ENCODE measurements at regions not wholly inside any gene's neighbourhood (a gene's known extent, or its start where the extent isn't known, plus 50 kb on each side); places are given as distances from the start of the nearest gene placed in this dataset.

DNA sequence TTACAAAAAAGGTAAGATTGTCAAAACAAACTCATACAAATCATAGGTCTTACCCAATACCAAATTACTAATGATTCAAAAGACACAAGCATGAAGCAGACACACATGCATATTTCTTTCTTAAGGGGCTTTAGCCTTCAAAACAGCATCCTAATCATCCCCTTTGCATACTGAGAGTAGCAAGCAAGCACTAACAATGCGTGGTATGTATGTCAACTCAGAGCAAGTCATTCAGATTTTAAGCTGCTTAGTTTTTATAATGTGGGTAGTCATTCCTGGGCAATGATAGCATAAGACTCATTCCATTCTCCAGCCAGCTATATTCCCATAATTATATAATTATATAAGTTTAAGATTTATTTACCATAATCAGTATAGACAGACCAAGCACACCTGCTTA is 219.6 kb downstream of the DKK2 start:
- Histone ChIP-seq H3K27me3 (ENCODE audit: control insufficient read depth, insufficient read depth, low read length) (no peaks in the 10 kb centered on the region), H3K9me3 (ENCODE audit: control insufficient read depth, insufficient read depth, low read length) (no peaks in the 10 kb centered on the region), H3K27ac (ENCODE audit: low read depth, low read length) (no peak overlapping the region), H3K4me3 (ENCODE audit: low read depth, low read length) (no peak overlapping the region), H3K4me1 (ENCODE audit: control insufficient read depth, insufficient read depth, low read length) (no peaks in the 10 kb centered on the region), H3K36me3 (ENCODE audit: control insufficient read depth, insufficient read depth, low read length) (no peaks in the 10 kb centered on the region)
- no peak for DNase-seq (ENCODE audit: low read depth in 4 of 6, low spot score in 6 of 6)
- no CpG with 5 or more reads among the region's 1 CpG for WGBS (ENCODE audit: insufficient coverage)

DNA sequence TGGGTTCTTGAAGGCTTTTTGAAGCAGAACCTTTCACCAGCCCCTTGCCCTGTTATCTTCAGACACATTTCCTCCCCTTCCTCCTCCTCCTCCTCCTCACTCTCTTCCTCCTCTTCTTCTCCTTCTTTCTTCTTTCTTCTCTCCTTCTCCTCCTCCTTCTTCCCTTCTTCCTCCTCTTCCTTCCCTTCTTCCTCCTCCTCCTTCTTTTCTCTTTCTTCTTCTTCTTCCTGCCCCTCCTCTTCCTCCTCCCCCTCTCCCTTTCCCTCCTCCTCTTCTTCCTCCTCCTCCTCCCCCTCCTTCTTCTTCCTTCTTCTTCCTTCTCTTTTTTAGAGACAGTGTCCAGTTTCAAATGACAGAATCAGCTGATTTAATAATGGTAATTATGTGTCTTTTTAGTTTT is 226.0 kb downstream of the DKK2 start:
- Histone ChIP-seq H3K9me3 (ENCODE audit: control insufficient read depth, insufficient read depth, low read length) (no peaks in the 10 kb centered on the region), H3K27me3 (ENCODE audit: control insufficient read depth, insufficient read depth, low read length) (no peaks in the 10 kb centered on the region), H3K36me3 (ENCODE audit: control insufficient read depth, insufficient read depth, low read length) (no peaks in the 10 kb centered on the region), H3K4me3 (ENCODE audit: low read depth, low read length) (no peak overlapping the region), H3K27ac (ENCODE audit: low read depth, low read length) (no peak overlapping the region), H3K4me1 (ENCODE audit: control insufficient read depth, insufficient read depth, low read length) (no peaks in the 10 kb centered on the region)
- DNase-seq (ENCODE audit: low read depth in 4 of 6, low spot score in 6 of 6) = no peak

DNA sequence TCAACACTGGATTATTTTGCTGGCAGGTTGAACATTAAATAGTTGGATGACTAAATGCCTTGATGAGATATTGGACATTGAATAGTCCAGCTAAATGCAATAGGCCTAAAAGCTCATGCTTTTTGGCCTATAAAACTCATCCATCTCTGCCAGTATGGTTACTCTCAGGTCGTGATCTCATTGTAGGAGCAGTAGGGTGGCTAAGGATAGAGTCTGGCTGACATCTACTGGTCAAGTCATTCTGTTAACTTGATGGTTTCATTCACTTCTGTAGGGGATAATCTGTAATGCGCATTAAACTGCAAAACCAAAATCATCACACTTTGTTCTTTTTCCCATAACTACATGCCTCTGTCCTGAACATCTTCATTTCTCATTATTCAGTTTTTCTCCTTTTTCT is 227.0 kb downstream of the DKK2 start:
- no peaks in the 10 kb centered on the region for H3K4me1 ChIP-seq (ENCODE audit: control insufficient read depth, insufficient read depth, low read length)
- no peaks in the 10 kb centered on the region for H3K36me3 ChIP-seq (ENCODE audit: control insufficient read depth, insufficient read depth, low read length)
- peak in 1 of 6 donors; percentile 9 for DNase-seq (ENCODE audit: low read depth in 4 of 6, low spot score in 6 of 6)
- H3K27me3 ChIP-seq (ENCODE audit: control insufficient read depth, insufficient read depth, low read length) = no peaks in the 10 kb centered on the region
- H3K4me3 ChIP-seq (ENCODE audit: low read depth, low read length) = no peak overlapping the region
- H3K27ac ChIP-seq (ENCODE audit: low read depth, low read length) = no peak overlapping the region
- WGBS (ENCODE audit: insufficient coverage) = 100% methylated on average over 1 of the region's 2 CpGs
- H3K9me3 ChIP-seq (ENCODE audit: control insufficient read depth, insufficient read depth, low read length) = no peaks in the 10 kb centered on the region

DNA sequence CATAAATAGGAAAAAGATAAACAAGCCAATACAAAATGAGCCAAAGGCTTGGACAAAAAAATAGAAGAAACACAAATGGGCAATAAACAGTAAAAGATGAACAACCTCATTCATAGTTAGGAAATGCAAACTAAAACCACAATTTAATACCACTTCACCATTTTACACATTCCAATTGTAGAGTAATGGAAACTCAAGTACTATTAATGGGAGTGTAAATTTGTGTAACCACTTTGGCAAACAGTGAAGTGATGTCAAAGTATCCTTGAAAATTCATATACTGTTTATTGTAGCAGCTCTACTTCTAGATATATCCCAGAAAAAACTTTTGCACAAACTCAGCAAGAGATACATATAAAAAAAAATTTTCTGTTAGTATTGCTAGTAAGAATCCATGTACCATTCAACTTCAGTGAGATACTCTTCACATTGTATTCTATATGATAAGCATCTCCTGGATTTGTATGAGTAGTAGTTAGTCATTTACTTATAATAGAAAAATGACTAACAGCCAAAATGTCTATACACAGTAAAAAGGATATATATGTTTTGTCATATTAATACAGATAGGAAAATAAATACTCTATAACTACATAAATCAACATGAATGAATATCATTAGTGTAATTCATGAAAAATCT is 229.8 kb downstream of the DKK2 start:
- Histone ChIP-seq H3K4me3 (ENCODE audit: low read depth, low read length) (no peak overlapping the region), H3K9me3 (ENCODE audit: control insufficient read depth, insufficient read depth, low read length) (no peaks in the 10 kb centered on the region), H3K27me3 (ENCODE audit: control insufficient read depth, insufficient read depth, low read length) (no peaks in the 10 kb centered on the region), H3K27ac (ENCODE audit: low read depth, low read length) (no peak overlapping the region), H3K36me3 (ENCODE audit: control insufficient read depth, insufficient read depth, low read length) (no peaks in the 10 kb centered on the region), H3K4me1 (ENCODE audit: control insufficient read depth, insufficient read depth, low read length) (no peaks in the 10 kb centered on the region)
- DNase-seq (ENCODE audit: low read depth in 4 of 6, low spot score in 6 of 6) = no peak

DNA sequence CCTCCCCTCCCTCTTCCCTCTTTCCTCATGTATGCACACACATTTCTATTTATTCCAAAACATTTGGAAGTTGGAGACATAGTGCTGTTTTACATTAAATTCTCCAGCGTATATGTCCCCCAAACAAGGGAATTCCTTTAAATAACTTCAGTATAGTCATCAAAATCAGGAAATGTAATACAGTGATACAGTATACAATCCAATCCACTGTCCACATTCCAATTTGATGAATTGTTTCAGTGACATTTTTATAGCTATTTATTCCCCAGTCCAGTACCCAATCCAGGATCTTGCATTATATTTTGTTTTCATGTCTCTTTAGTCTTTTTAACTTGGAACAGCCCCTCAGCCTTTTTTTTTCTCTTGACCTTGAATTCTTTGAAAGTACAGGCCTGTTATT is 233.0 kb downstream of the DKK2 start:
- no CpG with 5 or more reads among the region's 1 CpG for WGBS (ENCODE audit: insufficient coverage)
- Histone ChIP-seq H3K27me3 (ENCODE audit: control insufficient read depth, insufficient read depth, low read length) (no peaks in the 10 kb centered on the region), H3K4me3 (ENCODE audit: low read depth, low read length) (no peak overlapping the region), H3K36me3 (ENCODE audit: control insufficient read depth, insufficient read depth, low read length) (no peaks in the 10 kb centered on the region), H3K9me3 (ENCODE audit: control insufficient read depth, insufficient read depth, low read length) (no peaks in the 10 kb centered on the region), H3K27ac (ENCODE audit: low read depth, low read length) (no peak overlapping the region), H3K4me1 (ENCODE audit: control insufficient read depth, insufficient read depth, low read length) (no peaks in the 10 kb centered on the region)
- no peak for DNase-seq (ENCODE audit: low read depth in 4 of 6, low spot score in 6 of 6)

DNA sequence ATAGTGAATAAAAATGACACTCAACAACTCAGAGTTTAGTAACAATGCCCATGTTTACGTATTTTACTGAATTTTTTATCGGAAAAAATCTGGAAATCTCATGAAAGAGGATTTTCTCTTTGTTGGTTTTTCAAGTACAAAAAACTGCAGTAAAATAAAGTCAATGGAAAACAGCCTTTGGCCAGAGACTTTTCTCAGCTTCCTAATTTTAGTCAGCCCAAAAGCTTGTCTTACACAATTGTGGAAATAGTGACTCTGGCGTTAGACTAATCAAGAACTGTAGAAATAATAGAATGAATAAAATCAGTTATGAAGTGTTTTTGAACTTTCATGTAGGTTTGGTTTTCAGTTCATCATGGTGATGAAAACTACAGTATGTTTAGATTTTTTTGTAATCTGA is 234.7 kb downstream of the DKK2 start:
- no CpG with 5 or more reads among the region's 3 CpGs for WGBS (ENCODE audit: insufficient coverage)
- H3K27ac ChIP-seq (ENCODE audit: low read depth, low read length) = no peak overlapping the region
- no peaks in the 10 kb centered on the region for H3K4me1 ChIP-seq (ENCODE audit: control insufficient read depth, insufficient read depth, low read length)
- H3K36me3 ChIP-seq (ENCODE audit: control insufficient read depth, insufficient read depth, low read length) = no peaks in the 10 kb centered on the region
- H3K9me3 ChIP-seq (ENCODE audit: control insufficient read depth, insufficient read depth, low read length) = no peaks in the 10 kb centered on the region
- no peak for DNase-seq (ENCODE audit: low read depth in 4 of 6, low spot score in 6 of 6)
- H3K4me3 ChIP-seq (ENCODE audit: low read depth, low read length) = no peak overlapping the region
- no peaks in the 10 kb centered on the region for H3K27me3 ChIP-seq (ENCODE audit: control insufficient read depth, insufficient read depth, low read length)

DNA sequence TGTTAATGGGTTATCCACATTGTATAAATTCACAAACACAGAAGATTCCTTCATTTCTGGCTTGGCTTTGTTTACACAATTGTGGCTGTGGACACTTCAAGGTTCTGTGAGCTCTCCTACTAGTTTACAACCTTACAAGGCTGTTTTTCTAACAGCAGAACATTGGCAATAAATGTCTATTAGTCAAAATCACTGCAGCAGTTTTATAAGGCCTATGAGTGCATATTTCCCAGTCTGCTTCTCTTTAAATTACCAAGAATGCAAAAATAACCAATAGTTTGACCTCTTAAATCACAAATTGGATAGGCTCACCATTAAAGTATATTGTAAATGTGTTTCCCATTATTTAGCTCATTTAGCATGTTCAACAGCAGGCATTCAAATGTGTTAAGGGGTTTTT is 239.2 kb downstream of the DKK2 start:
- H3K27ac ChIP-seq (ENCODE audit: low read depth, low read length) = no peak overlapping the region
- no peak overlapping the region for H3K4me3 ChIP-seq (ENCODE audit: low read depth, low read length)
- no peaks in the 10 kb centered on the region for H3K36me3 ChIP-seq (ENCODE audit: control insufficient read depth, insufficient read depth, low read length)
- DNase-seq (ENCODE audit: low read depth in 4 of 6, low spot score in 6 of 6) = peak in 1 of 6 donors; percentile 45
- H3K27me3 ChIP-seq (ENCODE audit: control insufficient read depth, insufficient read depth, low read length) = no peaks in the 10 kb centered on the region
- no peaks in the 10 kb centered on the region for H3K9me3 ChIP-seq (ENCODE audit: control insufficient read depth, insufficient read depth, low read length)
- no peaks in the 10 kb centered on the region for H3K4me1 ChIP-seq (ENCODE audit: control insufficient read depth, insufficient read depth, low read length)

DNA sequence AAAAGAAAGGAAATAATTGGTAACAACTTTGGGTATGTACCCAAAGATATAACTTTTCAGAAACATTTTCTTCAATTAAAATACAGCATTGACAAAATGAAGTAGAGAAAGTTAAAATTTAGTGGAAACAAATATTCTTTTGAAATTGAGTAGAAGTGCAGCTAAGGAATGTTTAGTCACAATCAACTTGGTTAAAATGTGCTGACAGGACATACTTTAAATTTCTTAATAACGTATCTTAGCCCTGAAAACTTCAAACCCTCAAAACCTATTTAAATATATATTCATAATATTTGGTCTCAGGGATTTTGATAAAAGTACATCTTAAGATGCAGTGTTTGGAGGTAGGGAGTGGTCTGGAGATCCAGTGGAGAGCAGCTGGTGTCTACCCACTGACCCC is 240.8 kb downstream of the DKK2 start:
- no peak for DNase-seq (ENCODE audit: low read depth in 4 of 6, low spot score in 6 of 6)
- no peaks in the 10 kb centered on the region for H3K36me3 ChIP-seq (ENCODE audit: control insufficient read depth, insufficient read depth, low read length)
- H3K4me3 ChIP-seq (ENCODE audit: low read depth, low read length) = no peak overlapping the region
- H3K27ac ChIP-seq (ENCODE audit: low read depth, low read length) = no peak overlapping the region
- no CpG with 5 or more reads among the region's 1 CpG for WGBS (ENCODE audit: insufficient coverage)
- no peaks in the 10 kb centered on the region for H3K27me3 ChIP-seq (ENCODE audit: control insufficient read depth, insufficient read depth, low read length)
- no peaks in the 10 kb centered on the region for H3K9me3 ChIP-seq (ENCODE audit: control insufficient read depth, insufficient read depth, low read length)
- H3K4me1 ChIP-seq (ENCODE audit: control insufficient read depth, insufficient read depth, low read length) = no peaks in the 10 kb centered on the region

DNA sequence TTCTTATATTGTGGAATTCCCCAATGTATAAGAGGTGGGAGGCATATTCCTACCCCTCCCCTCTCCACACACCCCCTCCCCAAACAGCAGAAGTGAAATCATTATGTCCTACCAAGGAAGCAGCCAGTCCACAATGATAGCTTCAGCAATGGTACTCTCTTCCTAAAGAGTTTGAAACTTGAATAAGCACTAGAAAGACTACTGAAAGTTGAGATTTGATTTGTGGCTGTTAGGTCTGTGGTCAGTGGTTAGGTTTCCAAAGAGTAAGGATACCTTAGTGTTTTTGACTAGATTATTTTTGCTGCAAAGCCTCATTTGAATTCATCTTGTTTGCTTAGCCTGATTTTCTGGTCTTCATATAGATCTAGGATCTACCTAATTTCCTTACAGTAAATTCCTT is 242.2 kb downstream of the DKK2 start:
- no peaks in the 10 kb centered on the region for H3K9me3 ChIP-seq (ENCODE audit: control insufficient read depth, insufficient read depth, low read length)
- no peaks in the 10 kb centered on the region for H3K36me3 ChIP-seq (ENCODE audit: control insufficient read depth, insufficient read depth, low read length)
- no peak overlapping the region for H3K4me3 ChIP-seq (ENCODE audit: low read depth, low read length)
- DNase-seq (ENCODE audit: low read depth in 4 of 6, low spot score in 6 of 6) = no peak
- H3K27ac ChIP-seq (ENCODE audit: low read depth, low read length) = no peak overlapping the region
- H3K27me3 ChIP-seq (ENCODE audit: control insufficient read depth, insufficient read depth, low read length) = no peaks in the 10 kb centered on the region
- no peaks in the 10 kb centered on the region for H3K4me1 ChIP-seq (ENCODE audit: control insufficient read depth, insufficient read depth, low read length)

DNA sequence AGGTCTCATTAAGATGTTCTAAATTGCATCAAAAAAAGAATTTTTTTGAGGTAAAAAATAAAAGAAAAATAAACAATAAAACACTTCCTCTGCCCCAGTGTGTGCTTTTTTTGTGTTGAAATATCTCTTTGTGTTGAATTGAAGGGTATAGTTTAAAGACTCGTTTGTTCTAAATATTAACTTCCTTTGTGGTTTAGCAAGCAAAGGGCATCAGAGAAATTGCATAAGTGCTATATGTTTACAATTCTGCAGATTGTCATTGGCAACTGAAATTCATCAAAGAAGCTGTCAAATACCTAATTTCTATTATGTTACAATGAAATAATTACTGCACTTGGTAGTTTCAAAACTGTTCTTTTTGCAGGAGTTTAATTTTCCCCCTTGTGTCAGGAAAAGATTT is 260.5 kb downstream of the DKK2 start:
- no CpG with 5 or more reads among the region's 1 CpG for WGBS (ENCODE audit: insufficient coverage)
- Histone ChIP-seq H3K4me1 (ENCODE audit: control insufficient read depth, insufficient read depth, low read length) (no peaks in the 10 kb centered on the region), H3K9me3 (ENCODE audit: control insufficient read depth, insufficient read depth, low read length) (no peaks in the 10 kb centered on the region), H3K27ac (ENCODE audit: low read depth, low read length) (no peak overlapping the region), H3K36me3 (ENCODE audit: control insufficient read depth, insufficient read depth, low read length) (no peaks in the 10 kb centered on the region), H3K27me3 (ENCODE audit: control insufficient read depth, insufficient read depth, low read length) (no peaks in the 10 kb centered on the region), H3K4me3 (ENCODE audit: low read depth, low read length) (no peak overlapping the region)
- DNase-seq (ENCODE audit: low read depth in 4 of 6, low spot score in 6 of 6) = no peak

All from spinal cord (tissue), 9 donors.